ENCODE measurements at regions not wholly inside any gene's neighbourhood (a gene's known extent, or its start where the extent isn't known, plus 50 kb on each side); places are given as distances from the start of the nearest gene placed in this dataset.
A peak's percentile ranks its signal among the peaks of the same experiment; 100 is the strongest.
"Not testable (repeated sequence)": the region's sequence is repeated elsewhere in the genome, so short reads cannot be mapped to it uniquely, and the experiment has no call there.

DNA sequence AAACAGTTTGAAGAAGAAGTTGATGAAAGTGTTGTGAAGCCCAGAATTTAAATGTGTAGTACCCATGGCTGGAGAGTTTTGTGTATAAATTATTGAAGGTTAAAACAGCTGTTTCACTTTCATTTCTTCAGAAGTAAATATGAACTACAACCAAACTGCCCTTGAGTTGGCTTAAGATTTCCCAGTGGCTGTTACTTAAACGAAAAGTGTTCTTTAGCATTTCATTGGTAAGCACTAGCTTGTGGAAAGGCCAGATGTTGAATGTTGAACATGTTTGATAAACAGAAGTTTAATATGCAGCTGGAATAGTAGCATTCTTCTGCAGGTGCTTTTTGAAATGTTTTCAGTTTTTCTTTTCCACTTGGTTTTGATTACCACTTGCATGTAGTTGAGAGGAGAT, 83.2 kb upstream of the TNRC6B start:
- Histone ChIP-seq H3K36me3 (no peaks in the 10 kb centered on the region), H3K9me3 (no peaks in the 10 kb centered on the region), H3K4me1 (peaks cover 0 to 20% (median 5%) of the 10 kb centered on the region in 4 donors), H3K27me3 (no peaks in the 10 kb centered on the region), H3K27ac (peak overlapping the region in 1 of 4 donors; percentile 6), H3K4me3 (no peak overlapping the region)
- in situ Hi-C loops (cut with MboI; ENCODE audit: low pct_ligation_motif_present in 1 of 4, low pct_unique_long_range_greater_than_20kb in 1 of 4, low sequenced_read_pairs in 3 of 4): no loop called here
- TF ChIP-seq, protein P1, sequence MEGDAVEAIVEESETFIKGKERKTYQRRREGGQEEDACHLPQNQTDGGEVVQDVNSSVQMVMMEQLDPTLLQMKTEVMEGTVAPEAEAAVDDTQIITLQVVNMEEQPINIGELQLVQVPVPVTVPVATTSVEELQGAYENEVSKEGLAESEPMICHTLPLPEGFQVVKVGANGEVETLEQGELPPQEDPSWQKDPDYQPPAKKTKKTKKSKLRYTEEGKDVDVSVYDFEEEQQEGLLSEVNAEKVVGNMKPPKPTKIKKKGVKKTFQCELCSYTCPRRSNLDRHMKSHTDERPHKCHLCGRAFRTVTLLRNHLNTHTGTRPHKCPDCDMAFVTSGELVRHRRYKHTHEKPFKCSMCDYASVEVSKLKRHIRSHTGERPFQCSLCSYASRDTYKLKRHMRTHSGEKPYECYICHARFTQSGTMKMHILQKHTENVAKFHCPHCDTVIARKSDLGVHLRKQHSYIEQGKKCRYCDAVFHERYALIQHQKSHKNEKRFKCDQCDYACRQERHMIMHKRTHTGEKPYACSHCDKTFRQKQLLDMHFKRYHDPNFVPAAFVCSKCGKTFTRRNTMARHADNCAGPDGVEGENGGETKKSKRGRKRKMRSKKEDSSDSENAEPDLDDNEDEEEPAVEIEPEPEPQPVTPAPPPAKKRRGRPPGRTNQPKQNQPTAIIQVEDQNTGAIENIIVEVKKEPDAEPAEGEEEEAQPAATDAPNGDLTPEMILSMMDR (IDR thresholded peaks at IDR 0.05): no peak
- TF ChIP-seq EP300 (IDR thresholded peaks at IDR 0.05; ENCODE audit: low read depth) (no peak), POLR2AphosphoS5 (IDR thresholded peaks at IDR 0.05) (no peak), POLR2A (IDR thresholded peaks at IDR 0.05) (no peak)
- no peak for DNase-seq
- 0 to 11% methylated on average over 1 of the region's 1 CpG for WGBS, 2 donors (ENCODE audit: low coverage in 1 of 2)
- intact Hi-C loops (cut with DNase I; ENCODE audit: low total_unique reads): no loop called here

DNA sequence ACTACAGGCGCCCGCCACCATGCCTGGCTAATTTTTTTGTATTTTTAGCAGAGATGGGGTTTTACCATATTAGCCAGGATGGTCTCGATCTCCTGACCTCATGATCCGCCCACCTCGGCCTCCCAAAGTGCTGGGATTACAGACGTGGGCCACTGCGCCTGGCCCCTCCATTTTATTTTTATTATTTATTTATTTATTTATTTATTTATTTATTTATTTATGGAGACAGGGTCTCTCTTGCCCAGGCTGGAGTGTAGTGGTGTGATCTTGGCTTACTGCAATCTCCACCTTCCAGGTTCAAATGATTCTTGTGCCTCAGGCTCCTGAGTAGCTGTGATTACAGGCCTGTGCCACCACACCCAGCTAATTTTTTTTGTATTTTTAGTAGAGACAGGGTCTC, 77.8 kb upstream of the TNRC6B start:
- in situ Hi-C loops (cut with MboI; ENCODE audit: low pct_ligation_motif_present in 1 of 4, low pct_unique_long_range_greater_than_20kb in 1 of 4, low sequenced_read_pairs in 3 of 4); H3K27me3 ChIP-seq; H3K9me3 ChIP-seq; H3K4me3 ChIP-seq; intact Hi-C loops (cut with DNase I; ENCODE audit: low total_unique reads); DNase-seq; H3K27ac ChIP-seq; H3K36me3 ChIP-seq: not testable (repeated sequence)
- peaks cover 0 to 11% (median 4%) of the 10 kb centered on the region in 4 donors for H3K4me1 ChIP-seq
- 96 to 98% methylated on average over 7 of the region's 7 CpGs for WGBS, 2 donors (ENCODE audit: low coverage in 1 of 2)

DNA sequence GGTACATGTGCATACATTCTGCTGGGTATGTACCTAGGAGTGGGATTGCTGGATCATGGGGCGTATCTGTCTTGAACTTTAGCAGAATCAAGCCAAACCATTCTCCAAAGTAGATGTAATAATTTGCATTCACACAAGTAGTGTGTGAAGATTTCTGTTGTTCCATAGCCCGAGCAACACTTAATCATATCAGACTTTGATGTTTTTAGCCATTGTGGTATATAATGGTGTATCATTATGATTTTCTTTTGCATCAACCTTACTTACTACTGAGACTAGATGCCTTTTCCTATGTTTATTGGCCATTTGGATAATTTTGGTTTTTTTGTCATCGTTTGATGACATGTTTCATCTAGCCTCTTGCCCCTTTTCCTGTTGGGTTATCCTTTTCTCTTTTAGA, 72.0 kb upstream of the TNRC6B start:
- H3K9me3 ChIP-seq: no peaks in the 10 kb centered on the region
- H3K27me3 ChIP-seq: no peaks in the 10 kb centered on the region
- TF ChIP-seq POLR2A (IDR thresholded peaks at IDR 0.05): no peak
- H3K36me3 ChIP-seq: no peaks in the 10 kb centered on the region
- H3K4me3 ChIP-seq: no peak overlapping the region
- in situ Hi-C loops (cut with MboI; ENCODE audit: low pct_ligation_motif_present in 1 of 4, low pct_unique_long_range_greater_than_20kb in 1 of 4, low sequenced_read_pairs in 3 of 4) (no loop called here), intact Hi-C loops (cut with DNase I; ENCODE audit: low total_unique reads) (no loop called here)
- 92 to 95% methylated on average over 2 to 3 of the region's 3 CpGs for WGBS, 2 donors (ENCODE audit: low coverage in 1 of 2)
- H3K4me1 ChIP-seq: peaks cover 4 to 18% (median 14%) of the 10 kb centered on the region in 4 donors
- H3K27ac ChIP-seq: no peak overlapping the region
- no peak for DNase-seq

DNA sequence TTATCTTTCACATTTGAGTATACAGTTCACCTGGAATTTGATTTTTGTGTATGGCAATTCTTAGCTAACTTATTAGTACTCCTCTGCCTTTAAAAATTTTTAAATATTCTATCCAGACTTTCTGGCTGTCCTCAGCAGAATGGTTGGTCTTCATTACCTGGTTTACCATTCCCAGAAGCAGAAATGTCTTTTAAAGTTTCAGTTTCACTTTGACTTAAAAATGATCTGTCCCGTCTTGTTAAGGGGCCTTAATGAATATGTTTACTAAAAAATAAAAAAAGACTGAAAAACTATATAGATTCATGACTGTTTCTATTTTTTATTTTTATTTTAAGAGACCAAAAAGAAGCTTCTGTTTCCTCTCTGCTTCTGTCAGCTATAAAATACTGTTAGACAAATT, 70.5 kb upstream of the TNRC6B start:
- TF ChIP-seq, protein P1 (IDR thresholded peaks at IDR 0.05): no peak
- TF ChIP-seq POLR2AphosphoS5 (IDR thresholded peaks at IDR 0.05): no peak
- no peak for TF ChIP-seq POLR2A (IDR thresholded peaks at IDR 0.05)
- TF ChIP-seq EP300 (IDR thresholded peaks at IDR 0.05; ENCODE audit: low read depth): no peak
- no peaks in the 10 kb centered on the region for H3K27me3 ChIP-seq
- no peaks in the 10 kb centered on the region for H3K36me3 ChIP-seq
- peak overlapping the region in 2 of 4 donors; percentile 2 to 31 for H3K4me3 ChIP-seq
- H3K27ac ChIP-seq: peak overlapping the region; percentile 27 to 67 (median 46)
- WGBS, 2 donors (ENCODE audit: low coverage in 1 of 2): 0 to 5% methylated on average over 1 of the region's 1 CpG
- no peaks in the 10 kb centered on the region for H3K9me3 ChIP-seq
- in situ Hi-C loops (cut with MboI; ENCODE audit: low pct_ligation_motif_present in 1 of 4, low pct_unique_long_range_greater_than_20kb in 1 of 4, low sequenced_read_pairs in 3 of 4) (no loop called here), intact Hi-C loops (cut with DNase I; ENCODE audit: low total_unique reads) (no loop called here)
- peaks cover 0 to 26% (median 11%) of the 10 kb centered on the region in 4 donors for H3K4me1 ChIP-seq
- no peak for DNase-seq

DNA sequence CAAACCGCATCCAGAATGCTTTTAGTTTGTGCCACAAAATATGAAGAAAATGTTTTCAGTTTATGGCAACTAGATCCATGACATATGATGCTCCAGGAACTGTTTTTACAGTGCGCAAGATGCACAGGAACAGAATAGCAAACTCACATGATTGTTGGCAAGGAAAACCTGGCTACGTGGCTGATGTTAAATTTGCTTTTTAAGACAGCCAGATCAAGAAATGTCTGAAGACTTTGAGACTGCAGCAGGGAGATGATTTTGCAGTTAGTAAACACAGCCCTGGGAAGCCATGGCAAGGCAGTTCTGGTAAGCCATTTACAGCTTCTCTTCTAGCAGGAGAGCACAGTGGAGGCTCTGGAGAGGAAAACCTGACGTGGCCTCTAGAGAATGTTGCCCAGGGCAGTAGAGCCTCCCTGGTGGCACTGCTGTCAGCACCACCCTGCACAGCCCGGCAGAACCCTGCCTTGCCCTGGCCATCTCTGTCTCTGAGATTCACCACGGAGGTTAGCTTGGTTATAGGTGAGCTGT, 69.8 kb upstream of the TNRC6B start:
- Histone ChIP-seq H3K4me3 (peak overlapping the region in 3 of 4 donors; percentile 2 to 31 (median 2)), H3K27ac (peak overlapping the region; percentile 27 to 67 (median 46)), H3K9me3 (no peaks in the 10 kb centered on the region), H3K36me3 (no peaks in the 10 kb centered on the region), H3K4me1 (peaks cover 0 to 26% (median 11%) of the 10 kb centered on the region in 4 donors), H3K27me3 (no peaks in the 10 kb centered on the region)
- no peak for TF ChIP-seq EP300 (IDR thresholded peaks at IDR 0.05; ENCODE audit: low read depth)
- no peak for TF ChIP-seq POLR2A (IDR thresholded peaks at IDR 0.05)
- TF ChIP-seq, protein P1 (IDR thresholded peaks at IDR 0.05): no peak
- no peak for TF ChIP-seq POLR2AphosphoS5 (IDR thresholded peaks at IDR 0.05)
- peak; percentile 12 for DNase-seq
- intact Hi-C loops (cut with DNase I; ENCODE audit: low total_unique reads) (no loop called here), in situ Hi-C loops (cut with MboI; ENCODE audit: low pct_ligation_motif_present in 1 of 4, low pct_unique_long_range_greater_than_20kb in 1 of 4, low sequenced_read_pairs in 3 of 4) (no loop called here)
- WGBS, 2 donors (ENCODE audit: low coverage in 1 of 2): 27 to 55% methylated on average over 3 to 6 of the region's 6 CpGs

Measured in transverse colon (tissue), 4 donors.